ENCODE measurements at regions not wholly inside any gene's neighbourhood (a gene's known extent, or its start where the extent isn't known, plus 50 kb on each side); places are given as distances from the start of the nearest gene placed in this dataset.

GRCh38 chr2:2550856-2551255 lies 219.8 kb upstream of the MYT1L start:
- Mint-ChIP-seq H3K27me3 (ENCODE audit: insufficient read depth) (no peaks in the 10 kb centered on the region), H3K4me3 (no peak overlapping the region), H3K9me3 (peaks cover 23% of the 10 kb centered on the region), H3K4me1 (no peaks in the 10 kb centered on the region), H3K36me3 (ENCODE audit: low read depth) (no peaks in the 10 kb centered on the region), H3K27ac (no peak overlapping the region)
- no peak for DNase-seq
- 87 to 100% methylated on average over 2 to 3 of the region's 3 CpGs for WGBS, 2 experiments (ENCODE audit: insufficient coverage in 1 of 2, insufficient read length in 1 of 2)
- no peak overlapping the region for H3K27ac ChIP-seq (ENCODE audit: low read depth, low read length)
- TF ChIP-seq CTCF (conservative IDR thresholded peaks at IDR 0.05) = no peak
- H3K9me3 ChIP-seq (ENCODE audit: control insufficient read depth, low read length) = peaks cover 5% of the 10 kb centered on the region
- H3K9ac ChIP-seq (ENCODE audit: extremely low read depth, low read length, poor library complexity, severe bottlenecking) = no peak overlapping the region
- H3K4me1 ChIP-seq (ENCODE audit: control insufficient read depth, insufficient read depth, low read length) = no peaks in the 10 kb centered on the region
- no peaks in the 10 kb centered on the region for H3K27me3 ChIP-seq (ENCODE audit: control insufficient read depth, insufficient read depth, low read length, poor library complexity, severe bottlenecking)
- no peak overlapping the region for H3K4me3 ChIP-seq (ENCODE audit: low read length)
- H3K36me3 ChIP-seq (ENCODE audit: control insufficient read depth, insufficient read depth, low read length) = no peaks in the 10 kb centered on the region

- Histone ChIP-seq H3K9me3 (ENCODE audit: control insufficient read depth, low read length) (no peaks in the 10 kb centered on the region), H3K27ac (ENCODE audit: low read depth, low read length) (no peak overlapping the region), H3K27me3 (ENCODE audit: control insufficient read depth, insufficient read depth, low read length, poor library complexity, severe bottlenecking) (no peaks in the 10 kb centered on the region), H3K4me1 (ENCODE audit: control insufficient read depth, insufficient read depth, low read length) (no peaks in the 10 kb centered on the region), H3K9ac (ENCODE audit: extremely low read depth, low read length, poor library complexity, severe bottlenecking) (no peak overlapping the region), H3K4me3 (ENCODE audit: low read length) (no peak overlapping the region), H3K36me3 (ENCODE audit: control insufficient read depth, insufficient read depth, low read length) (no peaks in the 10 kb centered on the region)
- Mint-ChIP-seq H3K27me3 (ENCODE audit: insufficient read depth) (no peaks in the 10 kb centered on the region), H3K9me3 (peaks cover 15% of the 10 kb centered on the region), H3K36me3 (ENCODE audit: low read depth) (no peaks in the 10 kb centered on the region), H3K4me3 (no peak overlapping the region), H3K27ac (no peak overlapping the region), H3K4me1 (peaks cover 14% of the 10 kb centered on the region)
- no peak for TF ChIP-seq CTCF (conservative IDR thresholded peaks at IDR 0.05)
- DNase-seq = no peak
- WGBS, 2 experiments (ENCODE audit: insufficient coverage in 1 of 2, insufficient read length in 1 of 2) = 93% methylated on average over 4 of the region's 4 CpGs; no CpG with 5 or more reads in 1 of the 2 experiments
Observed at GRCh38 chr2:2547911-2548310, 216.8 kb upstream of the MYT1L start.

- WGBS, 2 experiments (ENCODE audit: insufficient coverage in 1 of 2, insufficient read length in 1 of 2) = 87% methylated on average over 2 to 3 of the region's 3 CpGs
- H3K4me1 Mint-ChIP-seq = peaks cover 15% of the 10 kb centered on the region
- no peaks in the 10 kb centered on the region for H3K27me3 Mint-ChIP-seq (ENCODE audit: insufficient read depth)
- no peaks in the 10 kb centered on the region for H3K9me3 ChIP-seq (ENCODE audit: control insufficient read depth, low read length)
- no peak overlapping the region for H3K4me3 Mint-ChIP-seq
- H3K36me3 Mint-ChIP-seq (ENCODE audit: low read depth) = no peaks in the 10 kb centered on the region
- no peak overlapping the region for H3K9ac ChIP-seq (ENCODE audit: extremely low read depth, low read length, poor library complexity, severe bottlenecking)
- H3K27ac Mint-ChIP-seq = no peak overlapping the region
- H3K4me3 ChIP-seq (ENCODE audit: low read length) = no peak overlapping the region
- H3K4me1 ChIP-seq (ENCODE audit: control insufficient read depth, insufficient read depth, low read length) = no peaks in the 10 kb centered on the region
- H3K9me3 Mint-ChIP-seq = peaks cover 13% of the 10 kb centered on the region
- no peaks in the 10 kb centered on the region for H3K36me3 ChIP-seq (ENCODE audit: control insufficient read depth, insufficient read depth, low read length)
- no peak overlapping the region for H3K27ac ChIP-seq (ENCODE audit: low read depth, low read length)
- TF ChIP-seq CTCF (conservative IDR thresholded peaks at IDR 0.05) = no peak
- no peaks in the 10 kb centered on the region for H3K27me3 ChIP-seq (ENCODE audit: control insufficient read depth, insufficient read depth, low read length, poor library complexity, severe bottlenecking)
- DNase-seq = no peak
Observed at GRCh38 chr2:2547451-2547850, 216.4 kb upstream of the MYT1L start.
